ENCODE measurements at regions not wholly inside any gene's neighbourhood (a gene's known extent, or its start where the extent isn't known, plus 50 kb on each side); places are given as distances from the start of the nearest gene placed in this dataset.

GRCh38 chr4:75144475-75144874 is 211.6 kb downstream of the PARM1 start:
- TF ChIP-seq CTCF (IDR thresholded peaks at IDR 0.05) (no peak), POLR2A (IDR thresholded peaks at IDR 0.05) (no peak)

All from esophagus squamous epithelium (tissue), 4 donors.